Gastrocnemius medialis (tissue), 4 donors: ENCODE measurements at regions not wholly inside any gene's neighbourhood (a gene's known extent, or its start where the extent isn't known, plus 50 kb on each side); places are given as distances from the start of the nearest gene placed in this dataset.

Experiments
- POLR2A ChIP-seq, 2 donors: fragments of 450-650 bp; IDR thresholded peaks; one replicate each; pipeline ENCODE4 v1.6.1; 2017; ENCODE audit warnings: antibody characterized with exemption in 2 of 2, mild to moderate bottlenecking in 2 of 2, moderate library complexity in 2 of 2
- TF ChIP-seq, protein P1 (sequence below), 5 experiments: fragments of 450-650 bp in 3 of 5; fragments of 200-600 bp in 2 of 5; sonication (generic) in 2 of 5; IDR thresholded peaks in 4 of 5; conservative IDR thresholded peaks in 1 of 5; 1 replicate in 4 of 5; 2 replicates in 1 of 5; pipeline ENCODE4 v1.5.1; 2016 to 2019; ENCODE audit warnings: antibody characterized with exemption in 5 of 5, mild to moderate bottlenecking in 3 of 5, moderate library complexity in 3 of 5

- TF ChIP-seq, protein P1, sequence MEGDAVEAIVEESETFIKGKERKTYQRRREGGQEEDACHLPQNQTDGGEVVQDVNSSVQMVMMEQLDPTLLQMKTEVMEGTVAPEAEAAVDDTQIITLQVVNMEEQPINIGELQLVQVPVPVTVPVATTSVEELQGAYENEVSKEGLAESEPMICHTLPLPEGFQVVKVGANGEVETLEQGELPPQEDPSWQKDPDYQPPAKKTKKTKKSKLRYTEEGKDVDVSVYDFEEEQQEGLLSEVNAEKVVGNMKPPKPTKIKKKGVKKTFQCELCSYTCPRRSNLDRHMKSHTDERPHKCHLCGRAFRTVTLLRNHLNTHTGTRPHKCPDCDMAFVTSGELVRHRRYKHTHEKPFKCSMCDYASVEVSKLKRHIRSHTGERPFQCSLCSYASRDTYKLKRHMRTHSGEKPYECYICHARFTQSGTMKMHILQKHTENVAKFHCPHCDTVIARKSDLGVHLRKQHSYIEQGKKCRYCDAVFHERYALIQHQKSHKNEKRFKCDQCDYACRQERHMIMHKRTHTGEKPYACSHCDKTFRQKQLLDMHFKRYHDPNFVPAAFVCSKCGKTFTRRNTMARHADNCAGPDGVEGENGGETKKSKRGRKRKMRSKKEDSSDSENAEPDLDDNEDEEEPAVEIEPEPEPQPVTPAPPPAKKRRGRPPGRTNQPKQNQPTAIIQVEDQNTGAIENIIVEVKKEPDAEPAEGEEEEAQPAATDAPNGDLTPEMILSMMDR (IDR thresholded peaks at IDR 0.05 in 4 of 5, conservative IDR thresholded peaks at IDR 0.05 in 1 of 5) = no peak
- TF ChIP-seq POLR2A (IDR thresholded peaks at IDR 0.05) = no peak
These were observed 165.7 kb downstream of the IRF8 start for GRCh38 chr16:86064431-86065250.
